A549 (cell line): ENCODE measurements at regions not wholly inside any gene's neighbourhood (a gene's known extent, or its start where the extent isn't known, plus 50 kb on each side); places are given as distances from the start of the nearest gene placed in this dataset.

Experiments used
- CHD2 ChIP-seq: fragments of 150-350 bp; IDR thresholded peaks from 2 replicates; pipeline ENCODE4 v1.6.1; 2014; ENCODE audit warnings: low read length; ENCODE audit not compliant: partially characterized antibody
- CHD4 ChIP-seq: fragments of 200-600 bp; sonication (generic); IDR thresholded peaks from 2 replicates; pipeline ENCODE4 v1.6.1; 2016; ENCODE audit warnings: antibody characterized with exemption, mild to moderate bottlenecking, borderline replicate concordance
- CTCF ChIP-seq: fragments of >200 bp; sonication (Bioruptor Twin); formaldehyde crosslinking; IDR thresholded peaks from 3 replicates; pipeline ENCODE4 v1.5.1; 2016
- HMGXB4 ChIP-seq: fragments of 250-450 bp; sonication (Bioruptor Pico); IDR thresholded peaks from 2 replicates; pipeline ENCODE4 v1.5.0; 2021; ENCODE audit warnings: mild to moderate bottlenecking, moderate library complexity, borderline replicate concordance
- HOXB13 ChIP-seq: fragments of 250-450 bp; sonication (Bioruptor Pico); IDR thresholded peaks from 2 replicates; pipeline ENCODE4 v1.5.0; 2020; ENCODE audit warnings: low read depth, mild to moderate bottlenecking, moderate library complexity
- JUN ChIP-seq, 2 experiments: fragments of >200 bp; sonication (Bioruptor Twin); formaldehyde crosslinking; IDR thresholded peaks; 2 replicates in 1 of 2; 3 replicates in 1 of 2; pipeline ENCODE4 v1.6.1; 2016 to 2017
- MAX ChIP-seq: IDR thresholded peaks from 2 replicates; pipeline ENCODE4 v1.6.1; 2012
- MYC ChIP-seq: IDR thresholded peaks from 2 replicates; pipeline ENCODE4 v1.6.1; 2012; ENCODE audit warnings: mild to moderate bottlenecking, inconsistent platforms, low read length, improper control_type of control experiment, borderline replicate concordance
- REST ChIP-seq: fragments of 200-600 bp; sonication (generic); IDR thresholded peaks from 2 replicates; pipeline ENCODE4 v1.6.1; 2016; ENCODE audit warnings: antibody characterized with exemption, mild to moderate bottlenecking, moderate library complexity
- USF2 ChIP-seq: fragments of 450-650 bp; IDR thresholded peaks from 2 replicates; pipeline ENCODE4 v1.6.1; 2014; ENCODE audit warnings: antibody characterized with exemption

GRCh38 chr17:12257176-12257575, 236.5 kb downstream of the MAP2K4 start:
- TF ChIP-seq HMGXB4 (CRISPR knock-in tag) (no peak), MAX (no peak), CTCF (no peak), JUN (IDR thresholded peaks at IDR 0.05) (no peak), HOXB13 (CRISPR knock-in tag) (no peak), USF2 (no peak), REST (no peak), CHD2 (no peak), CHD4 (no peak), MYC (no peak)
